ENCODE measurements at regions not wholly inside any gene's neighbourhood (a gene's known extent, or its start where the extent isn't known, plus 50 kb on each side); places are given as distances from the start of the nearest gene placed in this dataset.

DNA sequence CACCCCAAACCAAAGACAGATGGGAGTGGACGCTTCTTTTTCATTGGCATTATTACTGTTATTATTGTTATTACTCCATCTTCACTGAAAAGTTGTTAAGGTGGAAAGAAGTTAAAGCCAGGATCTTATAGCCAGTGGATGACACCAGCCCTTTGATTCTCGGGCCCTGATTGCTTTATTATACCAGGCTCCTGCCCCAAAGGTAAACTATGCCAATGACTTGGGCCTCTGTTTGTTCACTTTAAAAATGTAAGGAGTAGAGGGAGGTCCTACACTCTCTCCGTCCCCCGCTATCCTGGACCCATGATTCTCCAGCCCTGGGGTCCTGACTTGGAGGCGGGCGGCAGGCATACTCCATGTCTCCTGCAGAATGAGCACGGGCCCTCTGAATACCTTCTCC is 106.8 kb downstream of the TOMM20 start:
- TF ChIP-seq, protein P1, sequence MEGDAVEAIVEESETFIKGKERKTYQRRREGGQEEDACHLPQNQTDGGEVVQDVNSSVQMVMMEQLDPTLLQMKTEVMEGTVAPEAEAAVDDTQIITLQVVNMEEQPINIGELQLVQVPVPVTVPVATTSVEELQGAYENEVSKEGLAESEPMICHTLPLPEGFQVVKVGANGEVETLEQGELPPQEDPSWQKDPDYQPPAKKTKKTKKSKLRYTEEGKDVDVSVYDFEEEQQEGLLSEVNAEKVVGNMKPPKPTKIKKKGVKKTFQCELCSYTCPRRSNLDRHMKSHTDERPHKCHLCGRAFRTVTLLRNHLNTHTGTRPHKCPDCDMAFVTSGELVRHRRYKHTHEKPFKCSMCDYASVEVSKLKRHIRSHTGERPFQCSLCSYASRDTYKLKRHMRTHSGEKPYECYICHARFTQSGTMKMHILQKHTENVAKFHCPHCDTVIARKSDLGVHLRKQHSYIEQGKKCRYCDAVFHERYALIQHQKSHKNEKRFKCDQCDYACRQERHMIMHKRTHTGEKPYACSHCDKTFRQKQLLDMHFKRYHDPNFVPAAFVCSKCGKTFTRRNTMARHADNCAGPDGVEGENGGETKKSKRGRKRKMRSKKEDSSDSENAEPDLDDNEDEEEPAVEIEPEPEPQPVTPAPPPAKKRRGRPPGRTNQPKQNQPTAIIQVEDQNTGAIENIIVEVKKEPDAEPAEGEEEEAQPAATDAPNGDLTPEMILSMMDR (IDR thresholded peaks at IDR 0.05): no peak
- TF ChIP-seq POLR2A (IDR thresholded peaks at IDR 0.05): no peak
- TF ChIP-seq POLR2AphosphoS5 (IDR thresholded peaks at IDR 0.05): no peak
- no peak for TF ChIP-seq EP300 (IDR thresholded peaks at IDR 0.05)
